ENCODE measurements at regions not wholly inside any gene's neighbourhood (a gene's known extent, or its start where the extent isn't known, plus 50 kb on each side); places are given as distances from the start of the nearest gene placed in this dataset.
A peak's percentile ranks its signal among the peaks of the same experiment; 100 is the strongest.
"Not testable (repeated sequence)": the region's sequence is repeated elsewhere in the genome, so short reads cannot be mapped to it uniquely, and the experiment has no call there.

DNA sequence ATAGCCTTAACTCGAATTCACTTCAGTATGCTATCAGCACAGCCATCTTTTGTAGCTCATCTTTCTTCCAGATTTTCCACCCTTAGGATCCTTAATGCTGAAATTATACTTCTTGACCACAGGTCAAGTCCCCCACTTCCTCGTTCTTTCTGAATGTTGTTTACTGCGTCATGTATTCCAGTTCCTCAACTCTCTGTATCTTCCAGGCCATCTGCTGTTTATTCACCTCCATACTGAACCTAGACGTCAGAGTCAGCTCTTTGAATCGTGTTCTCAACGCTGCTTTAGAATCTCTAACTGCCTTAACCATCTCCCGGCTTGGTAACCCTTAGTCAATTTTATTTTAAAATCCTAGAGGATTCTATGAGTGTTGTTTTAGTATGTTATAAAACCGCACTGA, 66.3 kb upstream of the SEC22B start:
- H3K4me3 ChIP-seq; DNase-seq (ENCODE audit: extremely low read depth in 1 of 4, low spot score in 3 of 4); FAIRE-seq; H2AFZ ChIP-seq (ENCODE audit: low read depth, low read length); H3K4me2 ChIP-seq (ENCODE audit: insufficient read depth, low read length); POLR2A ChIA-PET; in situ Hi-C loops (cut with MboI); H4K20me1 ChIP-seq (replicated peaks; ENCODE audit: control insufficient read depth, insufficient read depth, low read length); H3K9me3 ChIP-seq (replicated peaks; ENCODE audit: control insufficient read depth, insufficient read depth, low read depth, low read length); H3K4me1 ChIP-seq (replicated peaks in 1 of 2; ENCODE audit: control insufficient read depth in 2 of 2, insufficient read depth in 2 of 2, low read length in 2 of 2); intact Hi-C loops (cut with micrococcal nuclease); H3K79me2 ChIP-seq (ENCODE audit: control insufficient read depth, insufficient read depth, low read length); H3K36me3 ChIP-seq (ENCODE audit: control insufficient read depth, insufficient read depth, low read length); H3K9me1 ChIP-seq (ENCODE audit: control insufficient read depth, insufficient read depth, low read length); H3K27ac ChIP-seq (ENCODE audit: extremely low read depth, low read depth, low read length); H3K9ac ChIP-seq (ENCODE audit: insufficient read depth in 1 of 2, low read depth in 2 of 2, low read length in 2 of 2); H3K27me3 ChIP-seq (ENCODE audit: control insufficient read depth in 2 of 2, insufficient read depth in 2 of 2, low read length in 2 of 2); CTCF ChIA-PET (ENCODE audit: low intra/inter-chr PET ratio); BruUV-seq (replicated peaks): not testable (repeated sequence)
- ATAC-seq: peak; percentile 81
- WGBS (ENCODE audit: insufficient coverage, low coverage, missing lambda C conversion rate): no CpG with 5 or more reads among the region's 8 CpGs

DNA sequence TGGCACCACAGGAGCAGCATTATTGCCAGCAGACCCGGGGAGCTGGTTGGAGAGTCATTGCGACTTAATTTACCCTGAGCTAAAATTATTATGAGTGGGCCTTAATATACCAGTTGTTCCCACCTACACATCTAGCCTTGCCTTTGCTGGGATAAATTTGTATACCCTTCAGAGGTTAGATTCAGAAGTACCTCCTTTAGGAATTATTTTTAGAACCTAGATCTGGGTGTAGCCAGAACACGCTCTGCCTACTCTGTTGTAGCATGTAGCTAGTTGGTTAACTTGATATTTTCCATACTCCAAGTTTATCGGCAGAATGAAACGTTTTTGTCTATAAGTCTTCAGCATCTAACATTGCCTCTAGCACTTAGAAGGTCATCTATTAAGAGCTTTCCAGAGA, 65.5 kb upstream of the SEC22B start:
- H2AFZ ChIP-seq (ENCODE audit: low read depth, low read length); H3K9me3 ChIP-seq (replicated peaks; ENCODE audit: control insufficient read depth, insufficient read depth, low read depth, low read length); POLR2A ChIA-PET; H3K9me1 ChIP-seq (ENCODE audit: control insufficient read depth, insufficient read depth, low read length); H3K4me3 ChIP-seq; H3K79me2 ChIP-seq (ENCODE audit: control insufficient read depth, insufficient read depth, low read length); H3K27ac ChIP-seq (ENCODE audit: extremely low read depth, low read depth, low read length); H3K27me3 ChIP-seq (ENCODE audit: control insufficient read depth in 2 of 2, insufficient read depth in 2 of 2, low read length in 2 of 2); CTCF ChIA-PET (ENCODE audit: low intra/inter-chr PET ratio); H3K9ac ChIP-seq (ENCODE audit: insufficient read depth in 1 of 2, low read depth in 2 of 2, low read length in 2 of 2); FAIRE-seq; H3K36me3 ChIP-seq (ENCODE audit: control insufficient read depth, insufficient read depth, low read length); H3K4me2 ChIP-seq (ENCODE audit: insufficient read depth, low read length); DNase-seq (ENCODE audit: extremely low read depth in 1 of 4, low spot score in 3 of 4); BruUV-seq (replicated peaks); H3K4me1 ChIP-seq (replicated peaks in 1 of 2; ENCODE audit: control insufficient read depth in 2 of 2, insufficient read depth in 2 of 2, low read length in 2 of 2); H4K20me1 ChIP-seq (replicated peaks; ENCODE audit: control insufficient read depth, insufficient read depth, low read length); in situ Hi-C loops (cut with MboI); ATAC-seq; intact Hi-C loops (cut with micrococcal nuclease): not testable (repeated sequence)
- no CpG with 5 or more reads among the region's 5 CpGs for WGBS (ENCODE audit: insufficient coverage, low coverage, missing lambda C conversion rate)

DNA sequence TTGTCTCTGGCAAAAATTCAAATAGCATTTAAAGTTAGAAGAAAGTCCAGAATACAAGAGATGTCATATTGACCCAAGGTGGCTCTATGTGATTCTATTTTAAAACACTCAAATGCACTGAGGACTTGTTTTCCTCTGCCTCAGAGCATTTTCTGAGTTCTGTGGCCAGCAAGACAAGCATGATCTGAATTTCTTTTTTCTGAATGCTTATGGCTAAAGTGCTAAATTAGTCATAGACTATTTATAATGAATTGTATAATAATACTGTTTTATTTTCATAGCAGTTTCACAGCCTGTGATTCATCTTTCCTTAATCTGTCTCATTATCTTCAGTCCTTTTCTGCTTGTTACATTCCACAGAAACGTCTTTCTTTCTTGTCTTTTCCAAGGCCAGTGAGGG, 63.9 kb upstream of the SEC22B start:
- intact Hi-C loops (cut with micrococcal nuclease); FAIRE-seq; in situ Hi-C loops (cut with MboI); H3K4me2 ChIP-seq (ENCODE audit: insufficient read depth, low read length); H3K27ac ChIP-seq (ENCODE audit: extremely low read depth, low read depth, low read length); CTCF ChIA-PET (ENCODE audit: low intra/inter-chr PET ratio); H4K20me1 ChIP-seq (replicated peaks; ENCODE audit: control insufficient read depth, insufficient read depth, low read length); H3K9me1 ChIP-seq (ENCODE audit: control insufficient read depth, insufficient read depth, low read length); H3K4me3 ChIP-seq; BruUV-seq (replicated peaks); H3K36me3 ChIP-seq (ENCODE audit: control insufficient read depth, insufficient read depth, low read length); H3K9ac ChIP-seq (ENCODE audit: insufficient read depth in 1 of 2, low read depth in 2 of 2, low read length in 2 of 2); H3K9me3 ChIP-seq (replicated peaks; ENCODE audit: control insufficient read depth, insufficient read depth, low read depth, low read length); POLR2A ChIA-PET; H2AFZ ChIP-seq (ENCODE audit: low read depth, low read length); H3K27me3 ChIP-seq (ENCODE audit: control insufficient read depth in 2 of 2, insufficient read depth in 2 of 2, low read length in 2 of 2); DNase-seq (ENCODE audit: extremely low read depth in 1 of 4, low spot score in 3 of 4); ATAC-seq; H3K4me1 ChIP-seq (replicated peaks in 1 of 2; ENCODE audit: control insufficient read depth in 2 of 2, insufficient read depth in 2 of 2, low read length in 2 of 2); H3K79me2 ChIP-seq (ENCODE audit: control insufficient read depth, insufficient read depth, low read length): not testable (repeated sequence)
- no CpG with 5 or more reads among the region's 1 CpG for WGBS (ENCODE audit: insufficient coverage, low coverage, missing lambda C conversion rate)

DNA sequence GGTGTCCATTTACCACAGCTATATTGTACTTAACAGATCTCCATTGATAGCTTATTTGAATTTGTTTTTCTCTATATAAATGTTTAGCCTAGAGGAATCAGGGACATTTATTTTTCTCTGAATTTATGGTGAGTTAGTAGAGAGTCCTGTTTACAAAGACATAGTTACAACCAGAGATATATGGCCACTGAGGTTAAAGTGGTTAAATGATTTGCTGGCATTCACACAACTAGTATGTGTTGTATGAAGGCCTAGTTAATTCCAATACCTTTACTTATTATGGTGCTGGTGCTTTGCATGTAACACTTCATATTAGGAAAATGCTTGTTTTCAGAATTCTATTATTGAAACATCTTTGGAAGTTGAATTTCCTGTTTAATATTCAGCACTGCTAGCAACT, 63.0 kb upstream of the SEC22B start:
- not testable (repeated sequence) for ATAC-seq

More for the DNA sequence above, 63.0 kb upstream of the SEC22B start:
- H3K4me1 ChIP-seq (replicated peaks in 1 of 2; ENCODE audit: control insufficient read depth in 2 of 2, insufficient read depth in 2 of 2, low read length in 2 of 2); CTCF ChIA-PET (ENCODE audit: low intra/inter-chr PET ratio); H3K27ac ChIP-seq (ENCODE audit: extremely low read depth, low read depth, low read length); DNase-seq (ENCODE audit: extremely low read depth in 1 of 4, low spot score in 3 of 4); H3K9me3 ChIP-seq (replicated peaks; ENCODE audit: control insufficient read depth, insufficient read depth, low read depth, low read length); POLR2A ChIA-PET; H3K4me2 ChIP-seq (ENCODE audit: insufficient read depth, low read length); H4K20me1 ChIP-seq (replicated peaks; ENCODE audit: control insufficient read depth, insufficient read depth, low read length); intact Hi-C loops (cut with micrococcal nuclease); H3K27me3 ChIP-seq (ENCODE audit: control insufficient read depth in 2 of 2, insufficient read depth in 2 of 2, low read length in 2 of 2); H3K9ac ChIP-seq (ENCODE audit: insufficient read depth in 1 of 2, low read depth in 2 of 2, low read length in 2 of 2); H3K36me3 ChIP-seq (ENCODE audit: control insufficient read depth, insufficient read depth, low read length); BruUV-seq (replicated peaks); H3K4me3 ChIP-seq; FAIRE-seq; H3K79me2 ChIP-seq (ENCODE audit: control insufficient read depth, insufficient read depth, low read length); H3K9me1 ChIP-seq (ENCODE audit: control insufficient read depth, insufficient read depth, low read length); in situ Hi-C loops (cut with MboI); H2AFZ ChIP-seq (ENCODE audit: low read depth, low read length): not testable (repeated sequence)

Data from K562 (cell line).